NCI-H2227 (cell line): ENCODE measurements at regions not wholly inside any gene's neighbourhood (a gene's known extent, or its start where the extent isn't known, plus 50 kb on each side); places are given as distances from the start of the nearest gene placed in this dataset.
"Not testable (repeated sequence)": the region's sequence is repeated elsewhere in the genome, so short reads cannot be mapped to it uniquely, and the experiment has no call there.

Experiments
- DNase-seq: peaks from one replicate; lab custom pipeline; 2025; ENCODE audit not compliant: unreplicated experiment; lab: John Stamatoyannopoulos, UW

GRCh38 chr3:147471741-147472140 is 62.6 kb downstream of the ZIC1 start:
- DNase-seq, result no peak

GRCh38 chr3:147472846-147473245 is 63.7 kb downstream of the ZIC1 start:
- DNase-seq, result no peak

GRCh38 chr3:147483145-147483544 is 74.0 kb downstream of the ZIC1 start:
- no peak for DNase-seq

- no peak for DNase-seq
Measured at GRCh38 chr3:147483578-147483977, 74.4 kb downstream of the ZIC1 start.

- DNase-seq, result no peak
Measured at GRCh38 chr3:147493065-147493464, 83.9 kb downstream of the ZIC1 start.

- DNase-seq, result no peak
Measured at GRCh38 chr3:147493666-147494065, 84.5 kb downstream of the ZIC1 start.

- no peak for DNase-seq
Measured at GRCh38 chr3:147497286-147497685, 88.1 kb downstream of the ZIC1 start.

GRCh38 chr3:147507638-147508286 is 98.6 kb downstream of the ZIC1 start:
- DNase-seq, result no peak

GRCh38 chr3:147509448-147509847 is 100.3 kb downstream of the ZIC1 start:
- no peak for DNase-seq

GRCh38 chr3:147513785-147514184 is 104.6 kb downstream of the ZIC1 start:
- DNase-seq, result no peak

GRCh38 chr3:147514366-147515160 is 105.4 kb downstream of the ZIC1 start:
- no peak for DNase-seq

GRCh38 chr3:147518465-147518864 is 109.3 kb downstream of the ZIC1 start:
- DNase-seq, result no peak

GRCh38 chr3:147521646-147522045 is 112.5 kb downstream of the ZIC1 start:
- no peak for DNase-seq

- DNase-seq, result not testable (repeated sequence)
Measured at GRCh38 chr3:147522780-147523179, 113.6 kb downstream of the ZIC1 start.

GRCh38 chr3:147529551-147529950 is 120.4 kb downstream of the ZIC1 start:
- DNase-seq, result no peak

- no peak for DNase-seq
Measured at GRCh38 chr3:147538034-147538433, 128.9 kb downstream of the ZIC1 start.

- DNase-seq, result no peak
Measured at GRCh38 chr3:147540921-147541320, 131.8 kb downstream of the ZIC1 start.

- DNase-seq, result no peak
Measured at GRCh38 chr3:147544290-147544689, 135.1 kb downstream of the ZIC1 start.

- no peak for DNase-seq
Measured at GRCh38 chr3:147551491-147551890, 142.3 kb downstream of the ZIC1 start.

- DNase-seq, result no peak
Measured at GRCh38 chr3:147554332-147554731, 145.2 kb downstream of the ZIC1 start.

- DNase-seq, result no peak
Measured at GRCh38 chr3:147572970-147573340, 163.8 kb downstream of the ZIC1 start.

- DNase-seq, result no peak
Measured at GRCh38 chr3:147574621-147575020, 165.5 kb downstream of the ZIC1 start.

GRCh38 chr3:147575391-147575790 is 166.2 kb downstream of the ZIC1 start:
- no peak for DNase-seq
